ENCODE measurements at regions not wholly inside any gene's neighbourhood (a gene's known extent, or its start where the extent isn't known, plus 50 kb on each side); places are given as distances from the start of the nearest gene placed in this dataset.
A peak's percentile ranks its signal among the peaks of the same experiment; 100 is the strongest.

GRCh38 chr11:32304521-32304920 is 130.8 kb downstream of the WT1 start:
- H3K27me3 ChIP-seq (ENCODE audit: insufficient read depth, low read length), result no peaks in the 10 kb centered on the region
- H3K4me1 ChIP-seq (ENCODE audit: control insufficient read depth, insufficient read depth, low read length, unreplicated experiment), result no peaks in the 10 kb centered on the region
- no peak overlapping the region for H3K4me3 ChIP-seq (ENCODE audit: low read depth, low read length)
- H3K27ac ChIP-seq (ENCODE audit: low read depth, low read length), result no peak overlapping the region
- no peak overlapping the region for H2AFZ ChIP-seq (ENCODE audit: low read length, unreplicated experiment)
- H3K36me3 ChIP-seq (ENCODE audit: insufficient read depth, low read length), result no peaks in the 10 kb centered on the region
- no peaks in the 10 kb centered on the region for H3K79me2 ChIP-seq (ENCODE audit: control insufficient read depth, insufficient read depth, low read length, unreplicated experiment)

- H3K4me1 ChIP-seq (ENCODE audit: control insufficient read depth, insufficient read depth, low read length, unreplicated experiment), result peaks cover 4% of the 10 kb centered on the region
- H3K79me2 ChIP-seq (ENCODE audit: control insufficient read depth, insufficient read depth, low read length, unreplicated experiment), result no peaks in the 10 kb centered on the region
- no peaks in the 10 kb centered on the region for H3K27me3 ChIP-seq (ENCODE audit: insufficient read depth, low read length)
- H3K27ac ChIP-seq (ENCODE audit: low read depth, low read length), result no peak overlapping the region
- H2AFZ ChIP-seq (ENCODE audit: low read length, unreplicated experiment), result no peak overlapping the region
- no peaks in the 10 kb centered on the region for H3K36me3 ChIP-seq (ENCODE audit: insufficient read depth, low read length)
- no peak overlapping the region for H3K4me3 ChIP-seq (ENCODE audit: low read depth, low read length)
Measured at GRCh38 chr11:32305460-32305859, 129.9 kb downstream of the WT1 start.

- Histone ChIP-seq H3K27me3 (ENCODE audit: insufficient read depth, low read length) (no peaks in the 10 kb centered on the region), H3K79me2 (ENCODE audit: control insufficient read depth, insufficient read depth, low read length, unreplicated experiment) (no peaks in the 10 kb centered on the region), H2AFZ (ENCODE audit: low read length, unreplicated experiment) (no peak overlapping the region), H3K27ac (ENCODE audit: low read depth, low read length) (no peak overlapping the region), H3K36me3 (ENCODE audit: insufficient read depth, low read length) (no peaks in the 10 kb centered on the region), H3K4me1 (ENCODE audit: control insufficient read depth, insufficient read depth, low read length, unreplicated experiment) (peaks cover 17% of the 10 kb centered on the region), H3K4me3 (ENCODE audit: low read depth, low read length) (no peak overlapping the region)
Measured at GRCh38 chr11:32307471-32307870, 127.9 kb downstream of the WT1 start.

- Histone ChIP-seq H2AFZ (ENCODE audit: low read length, unreplicated experiment) (no peak overlapping the region), H3K4me3 (ENCODE audit: low read depth, low read length) (no peak overlapping the region), H3K36me3 (ENCODE audit: insufficient read depth, low read length) (no peaks in the 10 kb centered on the region), H3K79me2 (ENCODE audit: control insufficient read depth, insufficient read depth, low read length, unreplicated experiment) (no peaks in the 10 kb centered on the region), H3K27me3 (ENCODE audit: insufficient read depth, low read length) (no peaks in the 10 kb centered on the region), H3K27ac (ENCODE audit: low read depth, low read length) (no peak overlapping the region), H3K4me1 (ENCODE audit: control insufficient read depth, insufficient read depth, low read length, unreplicated experiment) (peaks cover 17% of the 10 kb centered on the region)
Measured at GRCh38 chr11:32307913-32308312, 127.4 kb downstream of the WT1 start.

GRCh38 chr11:32309530-32310213 is 125.7 kb downstream of the WT1 start:
- H3K27ac ChIP-seq (ENCODE audit: low read depth, low read length), result no peak overlapping the region
- H3K4me3 ChIP-seq (ENCODE audit: low read depth, low read length), result no peak overlapping the region
- H3K79me2 ChIP-seq (ENCODE audit: control insufficient read depth, insufficient read depth, low read length, unreplicated experiment), result no peaks in the 10 kb centered on the region
- peaks cover 26% of the 10 kb centered on the region for H3K4me1 ChIP-seq (ENCODE audit: control insufficient read depth, insufficient read depth, low read length, unreplicated experiment)
- H3K36me3 ChIP-seq (ENCODE audit: insufficient read depth, low read length), result no peaks in the 10 kb centered on the region
- H3K27me3 ChIP-seq (ENCODE audit: insufficient read depth, low read length), result no peaks in the 10 kb centered on the region
- no peak overlapping the region for H2AFZ ChIP-seq (ENCODE audit: low read length, unreplicated experiment)

- Histone ChIP-seq H2AFZ (ENCODE audit: low read length, unreplicated experiment) (no peak overlapping the region), H3K27ac (ENCODE audit: low read depth, low read length) (no peak overlapping the region), H3K79me2 (ENCODE audit: control insufficient read depth, insufficient read depth, low read length, unreplicated experiment) (no peaks in the 10 kb centered on the region), H3K36me3 (ENCODE audit: insufficient read depth, low read length) (no peaks in the 10 kb centered on the region), H3K27me3 (ENCODE audit: insufficient read depth, low read length) (no peaks in the 10 kb centered on the region), H3K4me1 (ENCODE audit: control insufficient read depth, insufficient read depth, low read length, unreplicated experiment) (peaks cover 26% of the 10 kb centered on the region), H3K4me3 (ENCODE audit: low read depth, low read length) (no peak overlapping the region)
Measured at GRCh38 chr11:32310214-32310601, 125.1 kb downstream of the WT1 start.

GRCh38 chr11:32311346-32312065 is 123.8 kb downstream of the WT1 start:
- no peaks in the 10 kb centered on the region for H3K79me2 ChIP-seq (ENCODE audit: control insufficient read depth, insufficient read depth, low read length, unreplicated experiment)
- H3K4me1 ChIP-seq (ENCODE audit: control insufficient read depth, insufficient read depth, low read length, unreplicated experiment), result peaks cover 26% of the 10 kb centered on the region
- no peaks in the 10 kb centered on the region for H3K36me3 ChIP-seq (ENCODE audit: insufficient read depth, low read length)
- H3K27ac ChIP-seq (ENCODE audit: low read depth, low read length), result peak overlapping the region; percentile 85
- H3K4me3 ChIP-seq (ENCODE audit: low read depth, low read length), result 0 out of 2 replicates have a peak overlapping the region, but pooled peaks have one; percentile 58
- H3K27me3 ChIP-seq (ENCODE audit: insufficient read depth, low read length), result no peaks in the 10 kb centered on the region
- H2AFZ ChIP-seq (ENCODE audit: low read length, unreplicated experiment), result no peak overlapping the region

- peaks cover 26% of the 10 kb centered on the region for H3K4me1 ChIP-seq (ENCODE audit: control insufficient read depth, insufficient read depth, low read length, unreplicated experiment)
- no peaks in the 10 kb centered on the region for H3K36me3 ChIP-seq (ENCODE audit: insufficient read depth, low read length)
- peak overlapping the region; percentile 58 for H3K4me3 ChIP-seq (ENCODE audit: low read depth, low read length)
- H2AFZ ChIP-seq (ENCODE audit: low read length, unreplicated experiment), result peak overlapping the region; percentile 33
- H3K27ac ChIP-seq (ENCODE audit: low read depth, low read length), result peak overlapping the region; percentile 85
- H3K79me2 ChIP-seq (ENCODE audit: control insufficient read depth, insufficient read depth, low read length, unreplicated experiment), result no peaks in the 10 kb centered on the region
- no peaks in the 10 kb centered on the region for H3K27me3 ChIP-seq (ENCODE audit: insufficient read depth, low read length)
Measured at GRCh38 chr11:32312206-32312817, 123.0 kb downstream of the WT1 start.

GRCh38 chr11:32312865-32313403 is 122.4 kb downstream of the WT1 start:
- peak overlapping the region; percentile 58 for H3K4me3 ChIP-seq (ENCODE audit: low read depth, low read length)
- no peaks in the 10 kb centered on the region for H3K36me3 ChIP-seq (ENCODE audit: insufficient read depth, low read length)
- H3K27ac ChIP-seq (ENCODE audit: low read depth, low read length), result peak overlapping the region; percentile 85
- H2AFZ ChIP-seq (ENCODE audit: low read length, unreplicated experiment), result peak overlapping the region; percentile 59
- no peaks in the 10 kb centered on the region for H3K27me3 ChIP-seq (ENCODE audit: insufficient read depth, low read length)
- H3K79me2 ChIP-seq (ENCODE audit: control insufficient read depth, insufficient read depth, low read length, unreplicated experiment), result no peaks in the 10 kb centered on the region
- H3K4me1 ChIP-seq (ENCODE audit: control insufficient read depth, insufficient read depth, low read length, unreplicated experiment), result peaks cover 26% of the 10 kb centered on the region

- peak overlapping the region; percentile 85 for H3K27ac ChIP-seq (ENCODE audit: low read depth, low read length)
- H3K4me1 ChIP-seq (ENCODE audit: control insufficient read depth, insufficient read depth, low read length, unreplicated experiment), result peaks cover 26% of the 10 kb centered on the region
- H3K79me2 ChIP-seq (ENCODE audit: control insufficient read depth, insufficient read depth, low read length, unreplicated experiment), result no peaks in the 10 kb centered on the region
- H3K4me3 ChIP-seq (ENCODE audit: low read depth, low read length), result no peak overlapping the region
- no peaks in the 10 kb centered on the region for H3K27me3 ChIP-seq (ENCODE audit: insufficient read depth, low read length)
- peak overlapping the region; percentile 59 for H2AFZ ChIP-seq (ENCODE audit: low read length, unreplicated experiment)
- H3K36me3 ChIP-seq (ENCODE audit: insufficient read depth, low read length), result no peaks in the 10 kb centered on the region
Measured at GRCh38 chr11:32313477-32313876, 121.9 kb downstream of the WT1 start.
